GM12872 (cell line): ENCODE measurements at regions not wholly inside any gene's neighbourhood (a gene's known extent, or its start where the extent isn't known, plus 50 kb on each side); places are given as distances from the start of the nearest gene placed in this dataset.

Source experiments
- TF ChIP-seq, protein P1 (sequence below): IDR thresholded peaks from 3 replicates; pipeline ENCODE4 v1.5.1; 2011; ENCODE audit warnings: low read depth, mild to moderate bottlenecking, low read length, moderate library complexity; ENCODE audit not compliant: insufficient read depth

DNA sequence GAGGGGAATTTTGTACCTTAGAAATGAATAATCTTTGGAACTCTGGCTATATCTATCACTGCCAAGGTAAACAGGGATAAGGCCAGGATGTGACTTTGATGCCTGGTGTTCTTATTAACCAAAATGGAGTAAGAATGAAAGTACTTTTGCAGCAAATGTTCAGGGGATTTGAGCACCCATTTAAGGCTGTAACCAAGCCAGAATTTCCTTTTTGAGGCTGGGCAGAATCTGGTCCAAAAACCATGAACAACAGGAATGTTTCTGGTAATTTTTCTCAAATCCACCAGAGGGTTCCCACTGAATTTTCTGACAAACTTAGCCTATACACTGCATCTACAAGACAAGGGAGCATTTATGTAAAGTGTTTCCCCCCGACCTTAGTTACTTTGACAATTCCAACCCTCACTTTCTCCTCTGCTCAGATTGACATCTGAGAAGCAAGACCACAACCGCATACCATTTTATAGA, 120.6 kb downstream of the BAMBI start:
- TF ChIP-seq, protein P1, sequence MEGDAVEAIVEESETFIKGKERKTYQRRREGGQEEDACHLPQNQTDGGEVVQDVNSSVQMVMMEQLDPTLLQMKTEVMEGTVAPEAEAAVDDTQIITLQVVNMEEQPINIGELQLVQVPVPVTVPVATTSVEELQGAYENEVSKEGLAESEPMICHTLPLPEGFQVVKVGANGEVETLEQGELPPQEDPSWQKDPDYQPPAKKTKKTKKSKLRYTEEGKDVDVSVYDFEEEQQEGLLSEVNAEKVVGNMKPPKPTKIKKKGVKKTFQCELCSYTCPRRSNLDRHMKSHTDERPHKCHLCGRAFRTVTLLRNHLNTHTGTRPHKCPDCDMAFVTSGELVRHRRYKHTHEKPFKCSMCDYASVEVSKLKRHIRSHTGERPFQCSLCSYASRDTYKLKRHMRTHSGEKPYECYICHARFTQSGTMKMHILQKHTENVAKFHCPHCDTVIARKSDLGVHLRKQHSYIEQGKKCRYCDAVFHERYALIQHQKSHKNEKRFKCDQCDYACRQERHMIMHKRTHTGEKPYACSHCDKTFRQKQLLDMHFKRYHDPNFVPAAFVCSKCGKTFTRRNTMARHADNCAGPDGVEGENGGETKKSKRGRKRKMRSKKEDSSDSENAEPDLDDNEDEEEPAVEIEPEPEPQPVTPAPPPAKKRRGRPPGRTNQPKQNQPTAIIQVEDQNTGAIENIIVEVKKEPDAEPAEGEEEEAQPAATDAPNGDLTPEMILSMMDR: no peak

DNA sequence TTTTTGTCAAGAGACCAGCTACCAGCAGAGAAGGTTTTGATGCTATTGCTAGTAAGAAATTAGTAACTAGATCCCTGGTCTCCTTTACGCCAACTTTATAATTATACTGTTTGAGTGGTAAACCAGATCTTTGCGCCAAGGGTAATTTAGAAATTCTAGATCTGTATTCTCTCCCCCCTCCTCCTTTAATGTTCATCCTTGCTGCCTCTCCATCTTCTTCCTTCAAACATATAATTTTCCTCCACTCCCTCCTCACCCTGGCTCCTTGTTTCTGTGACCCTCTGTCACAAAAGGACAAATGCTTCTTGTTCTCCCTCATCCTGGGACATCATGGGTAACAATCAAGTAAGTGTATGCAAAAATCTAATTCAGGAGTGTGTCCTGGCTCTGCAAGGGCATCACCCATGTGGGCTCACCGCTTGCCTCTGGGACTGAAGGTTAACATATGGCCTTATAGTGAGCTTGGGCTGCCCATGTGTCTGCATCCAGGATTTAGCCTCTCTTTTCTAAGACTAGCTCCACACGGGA, 121.2 kb downstream of the BAMBI start:
- TF ChIP-seq, protein P1: no peak

DNA sequence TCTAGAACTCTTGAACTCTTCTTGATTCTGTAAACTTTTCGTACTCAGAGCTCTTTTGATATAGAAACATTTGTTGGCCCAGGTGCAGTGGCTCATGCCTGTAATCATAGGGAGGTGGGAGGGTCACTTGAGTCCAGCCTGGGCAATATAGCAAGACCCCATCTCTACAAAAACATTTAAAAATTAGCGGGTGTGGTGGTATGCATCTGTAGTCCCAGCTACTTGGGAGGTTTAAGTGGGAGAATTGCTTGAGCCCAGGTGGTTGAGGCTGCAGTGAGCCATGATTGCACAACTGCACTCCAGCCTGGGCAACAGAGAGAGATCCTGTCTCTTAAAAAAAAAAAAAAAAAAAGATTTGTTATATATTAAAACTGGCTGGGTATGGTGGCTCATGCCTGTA, 121.6 kb downstream of the BAMBI start:
- TF ChIP-seq, protein P1: no peak

DNA sequence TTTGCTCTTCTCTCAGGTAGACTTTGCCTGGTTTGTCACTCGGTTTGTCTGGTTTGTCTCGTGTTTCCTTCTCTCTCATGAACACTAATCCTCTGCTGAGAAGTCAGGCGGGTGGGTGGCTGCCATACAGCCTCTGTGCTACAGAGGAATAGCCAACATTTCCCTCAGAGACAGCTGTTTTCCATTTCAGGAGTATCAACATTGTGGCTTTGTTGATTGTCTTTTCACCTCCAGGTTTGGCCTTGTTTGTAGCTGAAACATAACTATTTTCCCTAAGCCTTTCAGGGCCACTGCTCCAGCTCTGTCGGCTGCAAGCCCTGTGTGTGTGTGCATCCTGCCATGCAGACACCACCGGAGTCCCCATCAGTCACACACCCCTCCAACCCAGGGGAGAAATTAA, 122.8 kb downstream of the BAMBI start:
- TF ChIP-seq, protein P1: no peak

DNA sequence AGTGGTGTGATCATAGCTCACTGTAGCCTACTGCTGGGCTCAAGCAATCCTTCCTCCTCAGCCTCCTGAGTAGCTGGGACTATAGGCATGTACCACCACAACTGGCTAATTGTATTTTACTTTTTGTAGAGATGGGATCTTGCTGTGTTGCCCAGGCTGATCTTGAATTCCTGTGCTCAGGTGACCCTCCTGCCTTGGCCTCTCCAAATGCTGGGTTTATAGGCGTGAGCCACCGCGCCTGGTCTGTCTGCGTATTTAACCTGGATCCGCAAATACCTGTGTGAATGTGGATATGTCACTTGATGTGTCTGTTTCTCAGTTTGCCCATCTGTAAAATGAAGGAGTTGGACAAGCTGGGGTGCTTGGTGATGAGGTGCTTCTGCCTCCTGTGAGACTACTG, 123.9 kb downstream of the BAMBI start:
- TF ChIP-seq, protein P1: no peak

DNA sequence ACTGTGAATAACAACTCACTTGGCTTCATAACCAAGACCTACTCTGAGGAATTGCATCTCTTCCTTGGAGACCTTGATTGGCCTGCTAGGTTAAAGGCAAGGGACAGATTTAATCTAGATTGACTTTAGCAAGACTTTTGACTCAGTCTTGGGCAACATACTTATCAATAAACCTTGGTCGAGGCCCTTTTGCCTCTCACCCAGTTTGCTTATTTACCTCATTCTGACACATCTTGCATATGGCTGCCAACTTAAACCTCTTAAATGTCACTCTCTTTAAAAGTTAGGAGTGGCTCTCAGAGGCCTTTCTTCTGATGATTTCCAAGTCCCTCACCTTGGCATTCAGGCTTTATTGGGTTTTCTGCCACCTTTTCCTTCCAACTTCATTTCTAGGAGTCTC, 124.5 kb downstream of the BAMBI start:
- TF ChIP-seq, protein P1: no peak

DNA sequence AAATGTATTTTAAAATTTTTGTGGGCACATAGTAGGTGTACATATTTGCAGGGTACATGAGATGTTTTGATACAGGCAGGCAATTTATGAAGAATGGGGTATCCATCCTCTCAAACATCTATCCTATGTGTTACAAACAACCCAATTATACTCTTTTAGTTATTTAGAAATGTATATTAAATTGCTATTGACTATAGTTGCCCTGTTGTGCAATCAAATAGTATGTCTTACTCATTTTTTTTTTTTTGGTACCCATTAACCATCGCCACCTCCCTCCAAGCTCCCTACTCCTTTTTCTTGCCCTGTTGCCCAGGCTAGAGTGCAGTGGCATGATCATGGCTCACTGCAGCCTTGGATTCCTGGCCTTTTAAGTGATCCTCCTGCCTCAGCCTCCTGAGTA, 128.1 kb downstream of the BAMBI start:
- TF ChIP-seq, protein P1: no peak
